Upper lobe of right lung (tissue), 1 donor: ENCODE measurements at regions not wholly inside any gene's neighbourhood (a gene's known extent, or its start where the extent isn't known, plus 50 kb on each side); places are given as distances from the start of the nearest gene placed in this dataset.

Experiments
- ATAC-seq: fragments of 200-7000 bp; cut with Tn5 transposase; one replicate; pipeline ENCODE4 v1.9.1; 2020; ENCODE audit warnings: mild to moderate bottlenecking, moderate library complexity
- DNase-seq: peaks from one replicate; pipeline ENCODE4 v3.0.0-alpha.2; 2020
- H3K27ac ChIP-seq: fragments of 200-600 bp; one replicate; pipeline ENCODE4 v1.8.0; 2022
- H3K27me3 ChIP-seq: fragments of 200-600 bp; one replicate; pipeline ENCODE4 v1.8.0; 2022; ENCODE audit warnings: mild to moderate bottlenecking
- H3K36me3 ChIP-seq: fragments of 200-600 bp; one replicate; pipeline ENCODE4 v1.8.0; 2022
- H3K4me1 ChIP-seq: fragments of 200-600 bp; one replicate; pipeline ENCODE4 v1.8.0; 2022
- H3K4me3 ChIP-seq: fragments of 200-600 bp; one replicate; pipeline ENCODE4 v1.8.0; 2022; ENCODE audit warnings: mild to moderate bottlenecking
- H3K9me3 ChIP-seq: fragments of 200-600 bp; one replicate; pipeline ENCODE4 v1.8.0; 2022
- CTCF ChIP-seq: fragments of 200-600 bp; IDR thresholded peaks from one replicate; pipeline ENCODE4 v1.8.0; 2022; ENCODE audit warnings: antibody characterized with exemption
- intact Hi-C: fragments of 100-400 bp; cut with DNase I; formaldehyde crosslinking; loops from one replicate; pipeline ENCODE4 v1.11.0; 2022
- donor health status: DM: no; HTN: yes; CAD: no; lungs with severe emphysema.

- Histone ChIP-seq H3K36me3 (no peaks in the 10 kb centered on the region), H3K4me1 (no peaks in the 10 kb centered on the region), H3K27ac (no peak overlapping the region), H3K4me3 (no peak overlapping the region), H3K27me3 (no peaks in the 10 kb centered on the region), H3K9me3 (no peaks in the 10 kb centered on the region)
- DNase-seq (peak; percentile 83), ATAC-seq (peak; percentile 99)
- intact Hi-C loops = no loop called here
- TF ChIP-seq CTCF = peak; percentile 66
Observed at GRCh38 chr12:97148941-97149559, 242.0 kb downstream of the NEDD1 start.

GRCh38 chr12:97151481-97151880 lies 244.4 kb downstream of the NEDD1 start:
- H3K36me3 ChIP-seq = no peaks in the 10 kb centered on the region
- no peak overlapping the region for H3K4me3 ChIP-seq
- H3K4me1 ChIP-seq = no peaks in the 10 kb centered on the region
- H3K27me3 ChIP-seq = no peaks in the 10 kb centered on the region
- ATAC-seq (no peak), DNase-seq (no peak)
- intact Hi-C loops = no loop called here
- H3K27ac ChIP-seq = no peak overlapping the region
- no peak for TF ChIP-seq CTCF
- H3K9me3 ChIP-seq = no peaks in the 10 kb centered on the region

GRCh38 chr12:97159377-97159776 lies 252.3 kb downstream of the NEDD1 start:
- intact Hi-C loops = no loop called here

GRCh38 chr12:97160277-97160676 lies 253.2 kb downstream of the NEDD1 start:
- no peak overlapping the region for H3K27ac ChIP-seq
- ATAC-seq (peak; percentile 27), DNase-seq (no peak)
- H3K27me3 ChIP-seq = no peaks in the 10 kb centered on the region
- no peaks in the 10 kb centered on the region for H3K36me3 ChIP-seq
- no peak for TF ChIP-seq CTCF
- no peaks in the 10 kb centered on the region for H3K4me1 ChIP-seq
- intact Hi-C loops = no loop called here
- no peaks in the 10 kb centered on the region for H3K9me3 ChIP-seq
- no peak overlapping the region for H3K4me3 ChIP-seq

More at GRCh38 chr12:97159377-97159776, 252.3 kb downstream of the NEDD1 start:
- H3K9me3 ChIP-seq = no peaks in the 10 kb centered on the region
- ATAC-seq = no peak
- H3K4me1 ChIP-seq = no peaks in the 10 kb centered on the region
- TF ChIP-seq CTCF = no peak
- H3K36me3 ChIP-seq = no peaks in the 10 kb centered on the region
- no peak for DNase-seq
- H3K27me3 ChIP-seq = no peaks in the 10 kb centered on the region
- no peak overlapping the region for H3K27ac ChIP-seq
- H3K4me3 ChIP-seq = no peak overlapping the region

GRCh38 chr12:97162173-97162572 lies 255.1 kb downstream of the NEDD1 start:
- H3K27ac ChIP-seq = no peak overlapping the region
- intact Hi-C loops = no loop called here
- no peak for DNase-seq
- ATAC-seq = no peak
- H3K4me1 ChIP-seq = no peaks in the 10 kb centered on the region
- H3K27me3 ChIP-seq = no peaks in the 10 kb centered on the region
- no peaks in the 10 kb centered on the region for H3K9me3 ChIP-seq
- no peak overlapping the region for H3K4me3 ChIP-seq
- no peaks in the 10 kb centered on the region for H3K36me3 ChIP-seq
- no peak for TF ChIP-seq CTCF

- intact Hi-C loops = no loop called here
- H3K4me1 ChIP-seq = no peaks in the 10 kb centered on the region
- no peak overlapping the region for H3K4me3 ChIP-seq
- no peak overlapping the region for H3K27ac ChIP-seq
- no peak for TF ChIP-seq CTCF
- H3K36me3 ChIP-seq = no peaks in the 10 kb centered on the region
- ATAC-seq (no peak), DNase-seq (no peak)
- H3K9me3 ChIP-seq = no peaks in the 10 kb centered on the region
- H3K27me3 ChIP-seq = no peaks in the 10 kb centered on the region
Observed at GRCh38 chr12:97164936-97165335, 257.9 kb downstream of the NEDD1 start.
